ENCODE measurements at regions not wholly inside any gene's neighbourhood (a gene's known extent, or its start where the extent isn't known, plus 50 kb on each side); places are given as distances from the start of the nearest gene placed in this dataset.
A peak's percentile ranks its signal among the peaks of the same experiment; 100 is the strongest.

- no peak for DNase-seq
These were observed 384.7 kb downstream of the DMRT2 start for GRCh38 chr9:1434811-1435210.

DNA sequence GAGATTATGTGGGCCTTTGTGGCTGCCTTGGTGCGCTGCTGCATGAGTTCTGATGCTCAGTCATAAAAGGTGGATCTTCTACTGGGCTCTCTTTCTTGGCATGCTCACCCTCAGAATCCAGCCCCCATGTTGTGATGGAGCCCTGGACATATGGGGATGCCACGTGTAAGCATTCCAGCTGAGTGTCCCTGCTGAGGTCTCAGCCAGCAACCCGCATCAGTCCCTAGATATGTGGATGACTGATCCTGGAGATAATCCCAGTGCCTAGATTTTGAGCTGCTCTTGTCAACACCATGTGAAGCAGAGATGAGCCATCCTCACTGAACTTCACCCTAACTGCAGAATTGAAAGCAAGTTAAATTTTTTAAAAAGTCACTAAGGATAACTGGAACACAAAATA lies 390.1 kb downstream of the DMRT2 start:
- DNase-seq, result no peak

DNA sequence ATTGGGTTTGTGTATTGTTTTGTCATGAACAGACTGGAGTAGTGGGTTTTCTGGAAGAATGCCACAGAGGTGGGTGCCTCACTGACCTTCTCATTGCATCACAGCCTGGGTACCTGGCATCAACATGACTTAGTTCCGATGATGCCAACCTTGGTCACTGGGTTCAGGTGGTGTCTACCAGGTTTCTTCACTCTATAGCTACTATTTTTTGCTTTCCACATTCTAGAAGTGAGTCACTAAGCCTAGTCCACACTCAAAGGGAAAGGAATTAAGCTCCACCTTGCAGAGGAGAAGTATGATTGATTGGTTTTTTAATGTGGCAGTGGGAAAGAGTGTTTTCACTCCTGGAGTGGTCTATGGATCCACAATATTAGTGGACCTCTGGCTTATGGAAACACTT lies 391.9 kb downstream of the DMRT2 start:
- DNase-seq, result no peak

GRCh38 chr9:1443450-1443849 lies 393.3 kb downstream of the DMRT2 start:
- no peak for DNase-seq

DNA sequence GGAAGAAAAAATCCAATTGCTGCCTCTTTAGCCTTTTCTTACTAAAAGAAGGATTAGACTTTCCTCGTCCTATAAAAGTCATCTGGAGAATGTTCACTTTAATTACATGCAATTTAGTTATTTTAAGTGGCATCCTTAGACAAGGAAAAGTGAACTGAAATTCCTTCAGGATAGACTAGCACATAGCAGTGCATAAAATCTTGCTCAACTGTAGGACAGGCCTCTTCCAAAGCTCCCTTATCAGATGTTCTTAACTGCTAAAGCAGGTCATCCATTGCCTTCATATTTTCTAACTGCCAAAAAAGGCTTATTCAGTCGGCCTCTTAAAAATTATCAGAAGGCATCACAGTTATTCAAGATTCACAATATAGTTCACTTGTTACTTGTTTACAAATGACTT lies 396.5 kb downstream of the DMRT2 start:
- DNase-seq, result no peak

DNA sequence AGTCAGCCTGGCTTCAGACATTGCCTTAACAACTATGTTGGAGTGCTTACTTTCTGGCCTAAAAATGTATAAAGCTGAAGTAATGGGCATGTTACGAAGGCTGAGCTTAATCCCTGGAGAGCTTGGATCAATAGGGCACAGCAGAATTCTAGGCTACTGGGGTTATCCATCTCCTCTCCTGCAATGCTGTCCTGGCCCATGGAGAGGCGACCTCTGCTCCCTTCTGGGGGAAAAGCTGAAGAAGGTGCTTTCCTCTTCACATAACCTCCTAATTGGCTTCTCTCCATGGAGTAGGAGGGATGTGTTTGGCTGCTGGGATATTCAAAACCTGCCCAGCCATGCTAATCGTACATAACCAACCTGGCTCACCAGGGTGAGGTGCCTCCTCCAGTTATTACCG lies 403.5 kb downstream of the DMRT2 start:
- DNase-seq, result no peak

GRCh38 chr9:1454211-1454610 lies 404.1 kb downstream of the DMRT2 start:
- no peak for DNase-seq

GRCh38 chr9:1454616-1455347 lies 404.6 kb downstream of the DMRT2 start:
- no peak for DNase-seq

GRCh38 chr9:1455766-1456165 lies 405.6 kb downstream of the DMRT2 start:
- no peak for DNase-seq

DNA sequence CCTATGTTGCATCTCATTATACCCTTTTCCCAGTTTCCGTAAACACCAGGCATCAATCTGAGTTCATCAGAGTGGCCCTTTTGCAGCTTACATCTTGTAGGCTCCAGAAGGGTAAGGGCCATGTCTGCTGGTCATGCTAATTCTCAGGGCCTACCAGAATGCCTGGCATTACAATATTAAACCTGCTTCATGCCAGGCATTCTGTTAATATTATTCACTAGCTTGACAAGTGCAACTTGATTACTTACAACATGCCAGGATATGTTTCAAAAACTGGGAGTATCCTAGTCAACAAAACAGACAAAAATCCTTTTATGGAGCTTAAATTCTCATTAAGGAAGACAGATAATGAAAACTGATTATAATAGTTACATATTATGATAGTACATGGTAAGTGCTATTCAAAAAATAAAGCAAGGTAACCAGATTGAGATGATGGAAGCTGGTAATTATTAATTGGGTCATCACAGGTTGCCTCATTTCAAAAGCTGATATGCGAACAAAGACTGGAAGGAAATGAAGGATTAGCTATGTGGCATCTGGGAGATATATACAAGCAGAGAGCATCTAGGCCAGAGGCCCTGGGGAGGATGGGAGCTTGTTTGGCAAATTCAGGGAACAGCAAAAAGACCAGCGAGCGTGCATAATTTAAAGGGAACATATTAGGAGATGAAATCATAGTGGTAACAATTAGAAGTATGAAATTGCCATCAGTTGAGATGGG lies 406.3 kb downstream of the DMRT2 start:
- DNase-seq, result no peak

DNA sequence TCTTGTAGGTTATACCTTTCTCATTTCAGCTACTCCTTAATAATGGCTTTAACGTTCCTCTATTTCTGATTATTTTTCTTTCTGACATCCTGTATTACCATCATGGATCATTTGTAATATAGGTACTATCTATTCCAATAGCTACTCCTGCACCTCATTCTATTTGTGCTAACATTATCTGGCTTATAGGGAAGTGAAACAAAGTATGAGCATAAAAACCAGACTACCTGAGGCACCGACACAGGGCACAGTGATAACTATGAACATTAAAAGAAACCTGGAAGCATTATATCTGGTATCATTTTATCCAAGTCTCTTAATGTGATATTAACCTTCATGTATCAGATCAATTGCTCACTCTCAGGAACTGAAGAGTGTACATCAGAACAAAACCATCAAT lies 407.3 kb downstream of the DMRT2 start:
- no peak for DNase-seq

DNA sequence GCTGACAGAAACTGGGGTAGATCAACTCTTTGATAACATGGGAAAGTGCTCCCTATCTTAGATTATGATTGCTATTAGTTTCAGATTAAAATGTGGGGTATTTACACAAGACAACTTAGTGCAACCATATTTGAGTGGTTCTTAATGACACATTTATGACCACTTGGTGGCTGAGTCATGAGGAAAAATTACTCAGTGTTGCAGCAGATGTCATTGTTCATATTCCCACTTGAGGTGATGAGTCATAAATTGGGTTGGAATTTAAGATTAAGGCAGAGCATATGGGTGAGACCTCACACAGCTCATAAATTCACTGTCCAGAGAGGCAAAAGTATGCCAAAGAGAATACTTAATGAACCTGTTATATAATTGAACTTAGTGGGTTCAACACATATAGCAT lies 408.3 kb downstream of the DMRT2 start:
- DNase-seq, result peak; percentile 35

DNA sequence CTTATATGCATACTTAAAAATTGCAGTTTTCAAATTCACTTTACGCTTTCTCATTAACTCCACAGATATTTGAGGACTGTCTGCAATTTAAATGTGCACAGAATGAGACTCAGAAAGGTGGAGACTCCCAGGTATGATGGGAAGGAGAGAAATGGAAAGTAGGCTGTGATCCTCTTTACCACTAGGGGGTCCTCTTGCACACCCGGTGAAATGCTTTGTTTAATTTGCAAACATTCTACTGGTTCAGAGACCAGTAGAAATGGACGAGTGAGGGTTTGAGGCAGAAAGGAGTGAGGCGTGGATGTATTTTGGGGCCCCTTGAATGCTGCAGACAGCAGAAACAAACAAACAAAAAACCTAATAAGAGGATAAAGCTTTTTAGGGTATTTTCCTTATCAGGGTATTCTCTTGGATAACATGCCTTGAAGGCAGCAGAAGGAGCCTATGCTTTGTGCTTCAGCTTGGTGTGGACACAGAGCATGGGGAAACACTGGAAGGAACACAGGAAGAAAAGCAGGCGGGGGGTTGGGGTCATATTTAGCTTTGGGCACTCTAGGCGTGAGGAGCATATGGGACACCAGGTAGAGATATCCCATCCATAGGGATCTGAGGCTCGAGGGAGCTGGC lies 410.1 kb downstream of the DMRT2 start:
- DNase-seq, result peak; percentile 54

DNA sequence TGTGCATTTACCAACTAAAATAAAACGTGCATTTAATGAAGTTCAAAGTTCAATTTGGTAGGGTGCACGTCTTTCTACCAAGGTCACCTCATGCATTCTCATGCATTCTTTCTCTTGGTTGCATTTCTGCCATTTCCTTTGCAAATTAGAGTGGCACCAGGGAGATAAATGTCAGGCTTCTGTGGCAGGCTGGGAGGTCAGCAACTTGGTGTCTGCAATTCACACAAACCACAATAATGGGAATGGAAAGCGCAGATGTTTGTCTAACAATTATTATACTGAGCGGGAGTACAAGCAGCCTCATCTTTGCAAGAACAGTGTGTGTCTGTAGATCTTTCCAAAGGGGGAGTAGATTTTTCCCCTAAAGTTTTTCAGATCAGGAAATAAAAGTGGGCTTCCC lies 411.7 kb downstream of the DMRT2 start:
- no peak for DNase-seq

- no peak for DNase-seq
These were observed 412.6 kb downstream of the DMRT2 start for GRCh38 chr9:1462626-1463308.

GRCh38 chr9:1469996-1470395 lies 419.8 kb downstream of the DMRT2 start:
- DNase-seq, result peak; percentile 48

GRCh38 chr9:1473956-1474634 lies 423.9 kb downstream of the DMRT2 start:
- DNase-seq, result no peak

DNA sequence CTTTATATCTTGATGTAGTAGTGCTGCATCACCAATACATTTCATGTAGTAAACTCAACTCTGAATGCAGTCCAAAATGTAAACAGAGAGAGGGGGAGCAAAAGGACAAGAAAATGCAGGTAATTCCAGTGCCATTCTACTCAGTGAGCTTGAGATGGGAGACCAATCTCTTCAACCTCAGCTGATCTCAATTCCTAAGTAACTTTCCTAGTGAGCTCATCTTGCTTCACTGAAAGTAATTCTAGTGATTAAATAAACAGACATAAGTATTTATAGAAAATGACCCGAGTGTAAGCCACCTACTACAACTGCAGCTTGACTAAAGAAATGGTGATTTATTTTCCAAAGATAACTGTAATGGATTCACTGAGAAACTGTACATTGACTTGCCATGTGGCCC lies 424.5 kb downstream of the DMRT2 start:
- no peak for DNase-seq

GRCh38 chr9:1490341-1491232 lies 440.4 kb downstream of the DMRT2 start:
- DNase-seq, result peak; percentile 66

GRCh38 chr9:1492156-1492555 lies 442.0 kb downstream of the DMRT2 start:
- DNase-seq, result no peak

DNA sequence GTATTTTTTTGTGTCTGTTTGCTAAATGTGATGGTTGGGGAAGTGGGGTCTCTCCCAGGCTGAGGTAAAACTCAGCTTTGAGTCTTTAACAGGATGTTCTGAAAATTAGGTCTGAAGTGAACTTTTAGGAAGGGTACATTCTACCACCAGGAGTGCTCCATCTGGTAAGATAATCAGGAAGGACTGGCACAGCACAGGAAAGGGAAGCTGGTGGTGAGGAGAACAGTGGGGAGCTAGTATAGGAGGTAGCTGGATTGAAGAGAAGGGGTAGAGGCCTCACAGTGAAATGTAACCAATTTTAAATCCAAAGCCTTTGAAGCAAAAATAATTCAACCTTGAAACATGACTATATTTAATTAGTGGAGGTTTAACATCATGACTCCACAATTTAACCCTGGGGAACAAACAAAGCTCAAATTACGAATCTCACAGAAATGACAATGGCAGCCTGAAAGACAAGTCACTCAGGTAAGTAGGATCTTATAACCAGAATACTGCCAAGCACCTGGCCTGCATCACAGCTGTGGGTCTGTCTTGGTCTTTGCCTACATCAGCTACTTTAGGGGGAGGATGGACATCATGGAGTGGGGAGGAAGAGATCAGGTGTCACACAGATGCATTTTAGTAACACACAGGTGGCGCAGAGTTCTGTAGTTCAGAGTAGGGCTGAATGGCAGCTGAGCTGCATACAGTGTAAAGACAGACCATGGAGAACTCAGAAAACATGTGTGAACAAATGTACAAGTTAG lies 445.3 kb downstream of the DMRT2 start:
- no peak for DNase-seq

Data from activated CD4-positive, alpha-beta T cell treated with anti-CD3 and anti-CD28 coated beads, Interleukin-2, Interleukin-6, amounts not matched to agents 100 ng/mL and 50 ng/mL, durations not matched to agents 16 hours and 8 hours (primary cell).